HG02623 (cell line): ENCODE measurements at regions not wholly inside any gene's neighbourhood (a gene's known extent, or its start where the extent isn't known, plus 50 kb on each side); places are given as distances from the start of the nearest gene placed in this dataset.
"Not testable (repeated sequence)": the region's sequence is repeated elsewhere in the genome, so short reads cannot be mapped to it uniquely, and the experiment has no call there.

Source experiments
- ATAC-seq: cut with Tn5 transposase; IDR thresholded peaks from one replicate; pipeline ENCODE4 v1.9.1; 2021; ENCODE audit warnings: moderate library complexity; ENCODE audit not compliant: unreplicated experiment

GRCh38 chr7:96770758-96771157 lies 61.1 kb upstream of the SEM1 start:
- no peak for ATAC-seq

GRCh38 chr7:96772139-96772694 lies 62.6 kb upstream of the SEM1 start:
- ATAC-seq = no peak

GRCh38 chr7:96773483-96773882 lies 63.8 kb upstream of the SEM1 start:
- ATAC-seq = no peak

GRCh38 chr7:96774358-96774757 lies 64.7 kb upstream of the SEM1 start:
- ATAC-seq = no peak

GRCh38 chr7:96775046-96775445 lies 65.4 kb upstream of the SEM1 start:
- no peak for ATAC-seq

GRCh38 chr7:96778263-96778662 lies 68.6 kb upstream of the SEM1 start:
- no peak for ATAC-seq

- no peak for ATAC-seq
These were observed 72.3 kb upstream of the SEM1 start for GRCh38 chr7:96781919-96782318.

- not testable (repeated sequence) for ATAC-seq
These were observed 73.1 kb upstream of the SEM1 start for GRCh38 chr7:96782686-96783298.

GRCh38 chr7:96784597-96784996 lies 75.0 kb upstream of the SEM1 start:
- ATAC-seq = no peak

GRCh38 chr7:96786261-96786997 lies 76.8 kb upstream of the SEM1 start:
- ATAC-seq = no peak

GRCh38 chr7:96786998-96787395 lies 77.4 kb upstream of the SEM1 start:
- ATAC-seq = no peak

- no peak for ATAC-seq
These were observed 80.3 kb upstream of the SEM1 start for GRCh38 chr7:96789914-96790313.

GRCh38 chr7:96792115-96792514 lies 82.5 kb upstream of the SEM1 start:
- no peak for ATAC-seq

GRCh38 chr7:96794063-96794462 lies 84.4 kb upstream of the SEM1 start:
- no peak for ATAC-seq

GRCh38 chr7:96800122-96800521 lies 90.5 kb upstream of the SEM1 start:
- ATAC-seq = no peak

- ATAC-seq = no peak
These were observed 91.2 kb upstream of the SEM1 start for GRCh38 chr7:96800824-96801223.

GRCh38 chr7:96819111-96819700 lies 109.6 kb upstream of the SEM1 start:
- no peak for ATAC-seq

GRCh38 chr7:96821131-96821530 lies 111.5 kb upstream of the SEM1 start:
- not testable (repeated sequence) for ATAC-seq

GRCh38 chr7:96822824-96823223 lies 113.2 kb upstream of the SEM1 start:
- no peak for ATAC-seq

- no peak for ATAC-seq
These were observed 113.6 kb upstream of the SEM1 start for GRCh38 chr7:96823274-96823673.

GRCh38 chr7:96824686-96825085 lies 115.0 kb upstream of the SEM1 start:
- ATAC-seq = no peak

GRCh38 chr7:96825285-96825684 lies 115.6 kb upstream of the SEM1 start:
- no peak for ATAC-seq
